Large intestine (tissue), 3 donors: ENCODE measurements at regions not wholly inside any gene's neighbourhood (a gene's known extent, or its start where the extent isn't known, plus 50 kb on each side); places are given as distances from the start of the nearest gene placed in this dataset.
"Not testable (repeated sequence)": the region's sequence is repeated elsewhere in the genome, so short reads cannot be mapped to it uniquely, and the experiment has no call there.

Experiments
- DNase-seq, 2 donors: peaks; one replicate each; pipeline versions ENCODE4 v3.0.0 to v3.0.0-alpha.2; 2013
- H3K27ac ChIP-seq: one replicate; pipeline ENCODE4 v1.5.1; 2013; ENCODE audit warnings: low read length
- H3K27me3 ChIP-seq: 2 replicates; pipeline ENCODE4 v1.6.1; 2013; ENCODE audit warnings: low read length; ENCODE audit not compliant: control insufficient read depth, insufficient read depth
- H3K36me3 ChIP-seq: 2 replicates; pipeline ENCODE4 v1.6.1; 2013; ENCODE audit warnings: low read length; ENCODE audit not compliant: control insufficient read depth, insufficient read depth
- H3K4me1 ChIP-seq: one replicate; pipeline ENCODE4 v1.6.1; 2013; ENCODE audit warnings: low read length; ENCODE audit not compliant: control insufficient read depth, insufficient read depth
- H3K4me3 ChIP-seq: one replicate; pipeline ENCODE4 v1.5.1; 2013; ENCODE audit warnings: low read length
- H3K9me3 ChIP-seq: one replicate; pipeline ENCODE4 v1.6.1; 2013; ENCODE audit warnings: mild to moderate bottlenecking, low read depth, low read length, moderate library complexity; ENCODE audit not compliant: control insufficient read depth
- WGBS: methylation state at CpG from one replicate; pipeline ENCODE4 v1.1.5; 2013; ENCODE audit warnings: low lambda C conversion rate; ENCODE audit not compliant: insufficient coverage; 5-methylcytosine and 5-hydroxymethylcytosine counted together

GRCh38 chr3:75237477-75237876 lies 426.7 kb upstream of the FRG2C start:
- 71% methylated on average over 3 of the region's 3 CpGs for WGBS
- DNase-seq: no peak
- H3K36me3 ChIP-seq: no peaks in the 10 kb centered on the region
- no peak overlapping the region for H3K4me3 ChIP-seq
- no peak overlapping the region for H3K27ac ChIP-seq
- H3K27me3 ChIP-seq: no peaks in the 10 kb centered on the region
- H3K9me3 ChIP-seq: no peaks in the 10 kb centered on the region
- H3K4me1 ChIP-seq: no peaks in the 10 kb centered on the region

GRCh38 chr3:75241226-75241962 lies 422.7 kb upstream of the FRG2C start:
- not testable (repeated sequence) for H3K36me3 ChIP-seq, H3K27ac ChIP-seq, H3K4me1 ChIP-seq, DNase-seq, H3K4me3 ChIP-seq, H3K9me3 ChIP-seq, H3K27me3 ChIP-seq
- no CpG with 5 or more reads among the region's 5 CpGs for WGBS

- no peak overlapping the region for H3K4me3 ChIP-seq
- H3K36me3 ChIP-seq: no peaks in the 10 kb centered on the region
- H3K27ac ChIP-seq: no peak overlapping the region
- H3K27me3 ChIP-seq: no peaks in the 10 kb centered on the region
- H3K9me3 ChIP-seq: no peaks in the 10 kb centered on the region
- no peaks in the 10 kb centered on the region for H3K4me1 ChIP-seq
- WGBS: 78% methylated on average over 2 of the region's 4 CpGs
- DNase-seq: no peak
Observed at GRCh38 chr3:75242012-75242735, 422.0 kb upstream of the FRG2C start.

GRCh38 chr3:75248974-75249373 lies 415.2 kb upstream of the FRG2C start:
- Histone ChIP-seq H3K4me1 (no peaks in the 10 kb centered on the region), H3K4me3 (no peak overlapping the region), H3K27ac (no peak overlapping the region), H3K36me3 (no peaks in the 10 kb centered on the region), H3K27me3 (no peaks in the 10 kb centered on the region), H3K9me3 (no peaks in the 10 kb centered on the region)
- DNase-seq: no peak

DNA sequence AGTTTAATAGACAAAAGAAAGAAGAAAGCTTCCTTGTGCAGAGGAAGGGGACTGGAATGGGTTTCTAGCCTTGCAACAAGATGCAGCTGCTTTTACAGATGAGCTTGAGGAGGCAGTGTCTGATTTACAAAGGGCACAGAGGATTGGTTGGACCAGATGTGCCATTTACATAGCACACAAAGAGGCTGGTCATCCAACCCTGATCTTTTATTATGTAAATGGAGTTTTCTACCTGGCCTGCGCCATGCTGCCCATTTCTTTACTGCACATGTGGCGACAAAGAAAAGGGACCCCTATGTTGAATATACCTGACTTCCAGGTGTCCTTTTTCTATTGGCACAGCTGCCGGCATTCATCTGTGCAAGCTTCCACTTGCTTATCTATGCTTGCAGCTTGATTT lies 409.4 kb upstream of the FRG2C start:
- H3K4me1 ChIP-seq: no peaks in the 10 kb centered on the region
- no peaks in the 10 kb centered on the region for H3K27me3 ChIP-seq
- no CpG with 5 or more reads among the region's 3 CpGs for WGBS
- H3K9me3 ChIP-seq: no peaks in the 10 kb centered on the region
- H3K4me3 ChIP-seq: no peak overlapping the region
- H3K36me3 ChIP-seq: no peaks in the 10 kb centered on the region
- no peak overlapping the region for H3K27ac ChIP-seq
- no peak for DNase-seq

DNA sequence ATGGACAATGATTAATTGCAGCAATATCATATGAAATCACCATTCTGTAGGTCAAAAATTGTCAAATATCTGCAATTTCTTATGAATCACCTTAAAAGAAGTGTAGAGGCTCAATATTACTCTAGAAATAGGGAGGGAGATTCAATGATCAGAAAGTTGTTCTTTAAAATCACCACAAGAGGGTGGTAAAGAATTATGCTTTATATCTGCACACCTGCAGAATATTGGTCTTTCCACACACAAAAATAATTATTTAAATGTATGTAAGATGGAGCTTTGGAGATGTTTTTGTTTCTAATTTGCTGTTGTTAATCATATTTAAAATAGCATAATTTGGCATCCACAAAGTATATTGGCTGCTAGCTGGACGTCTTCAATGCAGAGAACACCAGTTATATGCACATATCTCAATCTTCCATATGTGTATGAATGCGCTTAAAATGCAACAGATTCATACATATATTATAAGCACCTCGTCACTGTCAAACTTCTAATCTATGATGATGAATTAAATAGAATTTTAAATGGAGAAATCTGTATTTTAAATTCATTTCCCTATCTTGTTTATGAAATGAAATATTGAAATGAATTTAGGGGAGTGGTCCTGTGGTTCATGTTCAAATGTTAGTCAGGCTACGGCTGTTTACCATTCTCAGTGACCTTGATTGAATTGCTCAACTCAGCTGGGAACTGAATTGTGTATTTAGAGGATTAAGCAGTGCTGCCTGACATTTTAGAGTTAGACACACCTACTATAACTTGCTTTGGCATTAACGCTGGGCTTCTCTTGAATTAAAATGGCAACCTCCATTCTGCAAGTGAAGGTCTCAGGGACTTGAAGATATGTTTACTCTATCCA lies 405.1 kb upstream of the FRG2C start:
- not testable (repeated sequence) for DNase-seq, H3K9me3 ChIP-seq
- 38% methylated on average over 1 of the region's 5 CpGs for WGBS

GRCh38 chr3:75260975-75261374 lies 403.2 kb upstream of the FRG2C start:
- H3K27ac ChIP-seq, H3K4me1 ChIP-seq, H3K36me3 ChIP-seq, H3K9me3 ChIP-seq, DNase-seq, H3K4me3 ChIP-seq, H3K27me3 ChIP-seq: not testable (repeated sequence)
- no CpG with 5 or more reads among the region's 2 CpGs for WGBS

More for the DNA sequence above, 405.1 kb upstream of the FRG2C start:
- H3K27ac ChIP-seq, H3K27me3 ChIP-seq, H3K4me1 ChIP-seq, H3K36me3 ChIP-seq, H3K4me3 ChIP-seq: not testable (repeated sequence)

DNA sequence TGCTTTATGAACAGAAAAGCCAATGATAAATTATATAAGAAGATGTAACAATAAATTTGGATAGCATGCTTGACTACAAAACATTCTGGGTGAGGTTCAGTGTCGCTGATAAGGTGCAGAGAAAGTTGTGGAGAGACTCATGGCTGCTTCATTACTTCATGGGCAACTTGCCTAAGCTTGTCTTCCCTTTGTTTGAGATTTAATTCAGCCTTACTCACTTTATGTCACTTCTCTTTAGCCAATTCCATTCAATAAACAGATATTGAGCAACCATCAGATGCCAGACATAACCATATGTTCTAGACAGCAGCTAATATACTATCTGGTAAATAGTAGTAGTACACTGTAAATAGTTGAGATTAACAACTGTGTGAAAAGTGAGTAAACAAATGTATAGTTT lies 401.5 kb upstream of the FRG2C start:
- Histone ChIP-seq H3K27ac (no peak overlapping the region), H3K4me1 (no peaks in the 10 kb centered on the region), H3K36me3 (no peaks in the 10 kb centered on the region), H3K9me3 (no peaks in the 10 kb centered on the region), H3K4me3 (no peak overlapping the region), H3K27me3 (no peaks in the 10 kb centered on the region)
- WGBS: no CpG with 5 or more reads among the region's 1 CpG
- no peak for DNase-seq

GRCh38 chr3:75265897-75266296 lies 398.2 kb upstream of the FRG2C start:
- no CpG with 5 or more reads among the region's 3 CpGs for WGBS

DNA sequence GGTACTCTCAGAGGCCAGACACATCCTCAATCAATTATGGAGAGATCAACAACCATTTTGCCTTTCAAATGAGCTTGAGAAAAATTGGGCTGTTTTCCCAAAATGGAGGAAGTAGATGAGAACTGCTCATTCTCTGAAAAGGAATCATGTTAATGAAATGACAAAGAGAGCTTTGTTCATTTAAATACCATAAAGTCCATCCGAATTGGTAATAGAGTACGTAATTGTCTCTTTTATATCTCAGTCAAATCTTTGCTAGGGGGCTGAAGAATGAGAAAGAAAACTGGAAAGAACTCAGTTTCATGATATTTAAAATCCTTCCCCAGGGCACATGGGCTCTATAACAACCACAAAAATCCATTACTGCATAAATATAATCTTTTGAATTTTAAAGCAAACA lies 395.6 kb upstream of the FRG2C start:
- H3K27me3 ChIP-seq, H3K27ac ChIP-seq: not testable (repeated sequence)
- WGBS: no CpG with 5 or more reads among the region's 2 CpGs

More at GRCh38 chr3:75265897-75266296, 398.2 kb upstream of the FRG2C start:
- no peaks in the 10 kb centered on the region for H3K36me3 ChIP-seq
- DNase-seq: no peak
- H3K4me3 ChIP-seq: no peak overlapping the region
- no peaks in the 10 kb centered on the region for H3K4me1 ChIP-seq
- H3K9me3 ChIP-seq: no peaks in the 10 kb centered on the region
- H3K27ac ChIP-seq: no peak overlapping the region
- H3K27me3 ChIP-seq: no peaks in the 10 kb centered on the region

More for the DNA sequence above, 395.6 kb upstream of the FRG2C start:
- not testable (repeated sequence) for H3K4me3 ChIP-seq, DNase-seq, H3K9me3 ChIP-seq, H3K4me1 ChIP-seq, H3K36me3 ChIP-seq
